ENCODE measurements at regions not wholly inside any gene's neighbourhood (a gene's known extent, or its start where the extent isn't known, plus 50 kb on each side); places are given as distances from the start of the nearest gene placed in this dataset.

DNA sequence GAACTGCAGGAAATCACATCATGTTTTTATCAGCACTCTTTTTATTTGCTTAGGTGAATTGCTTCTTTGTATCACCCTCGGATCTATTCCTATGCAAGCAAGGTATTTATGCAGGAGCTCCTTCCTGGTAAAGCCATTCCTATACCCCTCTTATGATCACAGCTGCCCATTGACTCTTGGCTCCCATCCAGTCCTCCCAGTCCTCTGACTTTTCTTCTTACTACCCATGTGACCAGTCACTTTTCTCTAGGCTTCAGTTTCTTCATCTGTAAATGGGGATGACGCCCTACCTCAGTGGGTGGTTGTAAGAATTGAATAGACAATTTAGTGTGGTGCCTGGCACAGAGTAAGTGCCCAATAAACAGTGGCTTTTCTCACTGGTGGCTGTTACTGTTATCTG is 144.9 kb downstream of the FHIP1A start:
- TF ChIP-seq, protein P1, sequence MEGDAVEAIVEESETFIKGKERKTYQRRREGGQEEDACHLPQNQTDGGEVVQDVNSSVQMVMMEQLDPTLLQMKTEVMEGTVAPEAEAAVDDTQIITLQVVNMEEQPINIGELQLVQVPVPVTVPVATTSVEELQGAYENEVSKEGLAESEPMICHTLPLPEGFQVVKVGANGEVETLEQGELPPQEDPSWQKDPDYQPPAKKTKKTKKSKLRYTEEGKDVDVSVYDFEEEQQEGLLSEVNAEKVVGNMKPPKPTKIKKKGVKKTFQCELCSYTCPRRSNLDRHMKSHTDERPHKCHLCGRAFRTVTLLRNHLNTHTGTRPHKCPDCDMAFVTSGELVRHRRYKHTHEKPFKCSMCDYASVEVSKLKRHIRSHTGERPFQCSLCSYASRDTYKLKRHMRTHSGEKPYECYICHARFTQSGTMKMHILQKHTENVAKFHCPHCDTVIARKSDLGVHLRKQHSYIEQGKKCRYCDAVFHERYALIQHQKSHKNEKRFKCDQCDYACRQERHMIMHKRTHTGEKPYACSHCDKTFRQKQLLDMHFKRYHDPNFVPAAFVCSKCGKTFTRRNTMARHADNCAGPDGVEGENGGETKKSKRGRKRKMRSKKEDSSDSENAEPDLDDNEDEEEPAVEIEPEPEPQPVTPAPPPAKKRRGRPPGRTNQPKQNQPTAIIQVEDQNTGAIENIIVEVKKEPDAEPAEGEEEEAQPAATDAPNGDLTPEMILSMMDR (IDR thresholded peaks at IDR 0.05 in 8 of 11, conservative IDR thresholded peaks at IDR 0.05 in 3 of 11), result no peak
- TF ChIP-seq POLR2AphosphoS5 (IDR thresholded peaks at IDR 0.05) (no peak), POLR2A (IDR thresholded peaks at IDR 0.05) (no peak)
